ENCODE measurements at regions not wholly inside any gene's neighbourhood (a gene's known extent, or its start where the extent isn't known, plus 50 kb on each side); places are given as distances from the start of the nearest gene placed in this dataset.
"Not testable (repeated sequence)": the region's sequence is repeated elsewhere in the genome, so short reads cannot be mapped to it uniquely, and the experiment has no call there.

- no peak for DNase-seq
Observed at GRCh38 chr17:74128456-74129211, 74.8 kb upstream of the RPL38 start.

GRCh38 chr17:74129800-74130199 lies 73.7 kb upstream of the RPL38 start:
- not testable (repeated sequence) for DNase-seq

GRCh38 chr17:74130276-74130675 lies 73.2 kb upstream of the RPL38 start:
- DNase-seq, result no peak

GRCh38 chr17:74130841-74131240 lies 72.6 kb upstream of the RPL38 start:
- DNase-seq, result no peak

- no peak for DNase-seq
Observed at GRCh38 chr17:74132354-74132753, 71.1 kb upstream of the RPL38 start.

DNA sequence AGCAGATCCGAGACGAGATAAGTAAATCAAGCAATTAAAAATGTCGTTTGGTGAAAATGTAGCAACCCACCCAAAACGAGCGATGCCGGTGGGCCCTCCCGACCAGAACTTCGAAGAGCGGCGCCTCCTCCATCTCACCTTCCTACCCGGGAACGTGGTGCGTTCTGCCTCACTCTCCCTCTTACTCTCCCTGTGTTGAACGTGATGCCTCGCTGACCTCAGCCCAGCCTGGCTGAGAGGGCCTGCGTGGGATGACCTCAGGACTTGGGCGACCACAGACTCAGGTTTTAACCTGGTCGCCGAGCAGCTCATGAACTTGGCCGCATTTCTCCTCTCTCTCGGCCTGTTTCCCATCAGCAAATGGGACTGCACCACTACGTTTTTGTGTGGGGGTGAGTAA lies 69.7 kb upstream of the RPL38 start:
- DNase-seq, result no peak

GRCh38 chr17:74134234-74134633 lies 69.2 kb upstream of the RPL38 start:
- DNase-seq, result not testable (repeated sequence)

DNA sequence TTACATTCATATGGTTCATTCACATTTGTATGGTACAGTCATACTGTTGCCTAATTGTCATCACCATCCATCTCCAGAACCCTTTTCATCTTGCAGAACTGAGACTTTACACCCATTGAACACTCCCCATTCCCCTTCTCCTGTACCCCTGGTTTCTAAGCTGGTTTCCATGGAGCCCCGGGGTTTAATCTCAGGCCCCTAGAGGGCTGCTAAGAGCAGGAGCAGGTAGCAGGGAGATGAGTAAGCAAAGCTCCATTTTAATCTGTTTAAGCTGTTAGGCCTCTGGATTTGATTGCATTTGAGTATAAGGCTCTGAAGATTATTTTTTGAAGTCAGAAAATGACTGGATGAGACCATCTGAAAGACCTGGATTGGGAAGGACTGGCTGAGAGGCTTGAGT lies 68.5 kb upstream of the RPL38 start:
- DNase-seq, result no peak

GRCh38 chr17:74135391-74136167 lies 67.9 kb upstream of the RPL38 start:
- DNase-seq, result no peak

GRCh38 chr17:74137416-74137815 lies 66.1 kb upstream of the RPL38 start:
- no peak for DNase-seq

- DNase-seq, result no peak
Observed at GRCh38 chr17:74139120-74139519, 64.4 kb upstream of the RPL38 start.

GRCh38 chr17:74140282-74140681 lies 63.2 kb upstream of the RPL38 start:
- no peak for DNase-seq

- no peak for DNase-seq
Observed at GRCh38 chr17:74141612-74142011, 61.9 kb upstream of the RPL38 start.

GRCh38 chr17:74143318-74143717 lies 60.2 kb upstream of the RPL38 start:
- not testable (repeated sequence) for DNase-seq

- no peak for DNase-seq
Observed at GRCh38 chr17:74145756-74146155, 57.7 kb upstream of the RPL38 start.

- no peak for DNase-seq
Observed at GRCh38 chr17:74146196-74146595, 57.3 kb upstream of the RPL38 start.

DNA sequence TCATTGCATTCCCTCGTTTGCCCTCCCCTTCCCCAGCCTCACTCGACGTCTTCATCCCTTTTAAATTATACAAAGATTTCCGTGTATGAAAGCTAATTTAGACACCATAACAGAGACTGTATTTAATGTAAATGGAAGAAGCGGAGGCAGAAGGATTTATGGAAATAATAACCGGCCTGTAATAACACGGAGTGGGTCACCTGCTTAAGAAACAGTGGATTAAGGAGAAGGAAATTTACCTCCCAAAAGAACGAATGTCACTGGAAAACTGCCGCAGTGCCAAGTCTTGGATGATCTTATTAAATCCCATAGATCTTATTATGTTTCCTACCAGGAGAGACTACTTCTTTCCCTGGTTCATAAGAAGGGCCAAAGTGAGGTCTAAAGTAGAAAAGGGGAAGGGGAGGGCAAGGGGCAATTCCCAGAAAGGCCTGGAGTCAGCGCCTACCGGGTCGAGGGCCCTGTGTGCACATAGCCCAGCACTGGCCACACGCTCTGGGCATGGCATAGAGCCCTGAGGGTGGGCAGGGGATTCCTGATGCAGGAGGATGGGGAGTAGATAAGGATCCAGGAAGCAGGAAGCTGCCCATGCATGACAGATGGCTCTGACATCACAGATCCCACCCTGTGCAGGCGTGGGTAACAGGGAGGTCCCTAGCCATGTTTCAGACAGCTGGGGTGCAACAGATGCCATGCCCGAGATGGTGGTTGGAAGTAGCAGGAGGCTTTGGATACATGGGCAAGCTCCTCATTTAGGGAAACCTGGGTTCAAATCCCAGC lies 56.2 kb upstream of the RPL38 start:
- no peak for DNase-seq

DNA sequence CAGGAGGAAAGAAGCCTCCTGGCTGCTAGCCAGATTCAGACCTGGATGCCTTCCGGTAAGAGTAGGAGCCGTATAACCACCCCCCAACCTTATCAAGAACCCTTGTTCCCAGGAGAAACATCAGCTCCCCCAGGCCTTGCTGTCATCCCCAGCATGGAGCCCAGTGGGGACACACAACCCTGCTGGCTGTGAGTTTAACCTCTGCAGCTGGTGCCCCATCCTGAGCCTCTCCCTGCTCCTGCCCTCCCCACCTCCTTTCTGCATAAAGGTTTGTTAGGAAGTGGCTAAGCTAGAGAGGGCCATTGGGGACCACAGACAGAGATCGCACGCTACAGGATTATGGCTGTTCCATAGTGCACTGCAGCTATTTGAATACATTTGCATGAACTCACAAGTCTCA lies 55.5 kb upstream of the RPL38 start:
- no peak for DNase-seq

GRCh38 chr17:74148446-74148845 lies 55.0 kb upstream of the RPL38 start:
- no peak for DNase-seq

- DNase-seq, result no peak
Observed at GRCh38 chr17:74148901-74149596, 54.4 kb upstream of the RPL38 start.

DNA sequence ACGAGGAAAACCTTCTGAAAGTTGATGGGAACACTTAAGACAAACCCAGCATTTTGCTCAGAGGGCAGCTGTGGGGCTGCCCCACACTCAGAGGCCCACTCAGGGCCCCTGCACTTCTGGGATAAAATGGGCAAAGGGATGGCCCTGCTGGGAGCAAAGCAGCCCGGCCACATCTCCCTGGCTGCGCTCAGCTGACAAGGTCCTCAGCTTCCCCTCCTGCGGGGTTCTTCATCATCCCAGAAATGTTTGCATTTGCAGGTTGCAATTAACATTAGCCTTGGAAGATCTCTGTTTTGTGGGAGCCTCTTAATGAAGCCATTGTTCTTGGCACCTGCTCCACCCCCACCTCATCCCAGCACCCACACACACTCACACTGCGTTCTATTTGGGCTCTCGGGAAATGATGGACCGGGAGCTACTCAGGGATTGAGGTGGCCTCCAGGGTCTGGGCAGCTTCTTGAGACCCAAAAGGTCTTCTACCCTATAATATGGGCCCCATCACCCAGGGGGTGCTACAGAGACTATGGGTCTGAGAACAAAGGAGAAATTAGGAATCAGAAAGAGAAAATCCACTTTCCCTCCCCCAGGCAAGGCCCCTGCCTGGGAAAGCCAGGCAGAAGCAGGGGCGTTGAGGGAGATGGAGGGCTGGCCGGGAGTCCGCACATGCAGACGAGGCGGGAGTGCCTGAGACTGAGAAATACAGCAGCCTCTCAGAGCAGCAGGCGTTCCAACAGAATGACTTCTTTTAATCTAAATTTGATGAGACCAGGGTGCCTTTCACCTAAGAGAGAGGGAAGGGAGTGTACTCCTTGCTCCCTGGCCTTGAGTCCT lies 53.7 kb upstream of the RPL38 start:
- no peak for DNase-seq

DNA sequence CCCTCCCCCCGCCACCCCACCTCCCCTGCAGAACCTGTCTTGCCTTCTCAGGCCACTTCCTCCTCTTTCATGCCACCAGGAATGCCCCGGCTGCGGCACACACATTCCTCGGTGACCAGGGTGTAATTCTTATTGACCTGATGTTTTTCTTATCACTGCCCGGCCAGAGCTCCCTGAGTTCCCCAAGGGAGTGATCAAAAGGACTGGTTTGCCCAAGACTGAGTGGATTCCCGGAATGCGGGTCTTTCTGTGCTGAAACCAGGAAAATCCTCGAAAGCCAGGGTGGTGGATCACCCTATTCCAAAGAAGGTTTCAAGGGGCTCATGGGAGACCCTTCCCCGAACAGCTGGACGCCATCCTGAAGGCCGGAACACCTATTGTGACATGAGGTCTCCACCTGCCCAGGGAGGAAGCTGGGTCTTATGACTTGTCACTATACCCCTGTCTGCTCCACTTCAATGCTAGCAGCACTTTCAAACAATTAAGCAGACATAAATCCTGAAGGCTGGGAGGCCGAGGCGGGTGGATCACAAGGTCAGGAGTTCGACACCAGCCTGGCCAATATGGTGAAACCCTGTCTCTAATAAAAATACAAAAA lies 53.0 kb upstream of the RPL38 start:
- DNase-seq, result no peak
